Skeletal muscle satellite cell (primary cell): ENCODE measurements at regions not wholly inside any gene's neighbourhood (a gene's known extent, or its start where the extent isn't known, plus 50 kb on each side); places are given as distances from the start of the nearest gene placed in this dataset.

Experiments
- H3K27me3 ChIP-seq: 2 replicates; pipeline ENCODE4 v1.7.0; 2013; ENCODE audit warnings: low read length; ENCODE audit not compliant: control insufficient read depth, insufficient read depth
- H3K36me3 ChIP-seq: 2 replicates; pipeline ENCODE4 v1.7.0; 2013; ENCODE audit warnings: mild to moderate bottlenecking, control low read depth, low read length; ENCODE audit not compliant: insufficient read depth
- H3K4me1 ChIP-seq: 2 replicates; pipeline ENCODE4 v1.7.0; 2013; ENCODE audit warnings: low read length; ENCODE audit not compliant: control insufficient read depth, insufficient read depth
- H3K4me2 ChIP-seq: 2 replicates; pipeline ENCODE4 v1.7.0; 2013; ENCODE audit warnings: mild to moderate bottlenecking, low read length
- H3K4me3 ChIP-seq: 2 replicates; pipeline ENCODE4 v1.7.0; 2013; ENCODE audit warnings: low read length
- H3K9ac ChIP-seq: 2 replicates; pipeline ENCODE4 v1.7.0; 2013; ENCODE audit warnings: mild to moderate bottlenecking, low read depth, low read length, moderate library complexity
- H3K9me3 ChIP-seq: replicated peaks from 2 replicates; pipeline ENCODE4 v1.7.0; 2013; ENCODE audit warnings: mild to moderate bottlenecking, control low read depth, low read length

DNA sequence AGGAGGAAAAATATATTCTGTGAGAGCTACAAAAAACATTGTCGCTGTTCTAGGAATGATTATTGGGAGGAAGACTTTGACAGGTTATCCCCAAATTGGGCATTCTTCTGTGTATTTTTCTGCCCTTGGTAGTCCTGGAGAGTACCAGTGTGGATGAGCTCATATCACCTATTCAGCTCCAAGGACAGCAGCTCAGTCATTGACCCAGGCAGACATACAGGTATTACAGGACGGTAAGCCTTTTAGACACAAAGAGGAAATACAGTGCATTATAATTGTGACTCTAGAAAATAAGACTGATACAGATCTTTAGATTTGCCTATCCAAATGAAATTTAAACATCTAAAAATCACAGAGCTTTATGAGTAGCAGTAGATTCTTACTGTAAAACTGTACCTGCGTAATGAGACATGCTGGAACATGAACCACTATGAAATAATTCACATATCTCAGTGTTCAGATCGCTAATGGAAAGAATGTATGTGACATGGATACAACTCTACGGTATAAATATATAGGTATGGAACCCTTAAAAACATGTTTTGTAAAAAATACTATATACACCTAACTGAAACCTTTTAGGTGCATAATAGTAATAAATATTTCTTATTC, 56.0 kb downstream of the PLK2 start:
- no peaks in the 10 kb centered on the region for H3K9me3 ChIP-seq
- peaks cover 18% of the 10 kb centered on the region for H3K4me1 ChIP-seq
- no peaks in the 10 kb centered on the region for H3K36me3 ChIP-seq
- no peak overlapping the region for H3K4me3 ChIP-seq
- no peak overlapping the region for H3K4me2 ChIP-seq
- no peaks in the 10 kb centered on the region for H3K27me3 ChIP-seq
- no peak overlapping the region for H3K9ac ChIP-seq

DNA sequence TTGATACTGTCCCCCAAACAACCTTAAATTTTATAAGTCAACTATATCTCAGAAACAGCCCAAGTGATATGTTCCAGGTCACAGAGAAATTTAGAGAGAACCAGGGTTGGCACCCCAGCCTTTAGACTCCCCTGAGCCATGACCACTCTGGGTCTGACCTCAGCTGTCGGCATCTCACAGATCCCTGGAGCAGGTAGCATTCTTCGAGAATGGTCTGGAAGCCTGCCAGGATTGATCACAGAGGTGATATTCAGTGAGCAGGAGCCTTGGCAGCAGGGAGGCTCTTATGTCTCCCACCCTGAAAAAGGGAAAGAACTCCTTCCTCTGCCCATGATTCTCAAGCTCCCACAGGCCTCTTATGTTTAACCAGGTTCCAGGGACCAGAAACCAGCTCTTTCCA, 58.2 kb downstream of the PLK2 start:
- Histone ChIP-seq H3K4me3 (no peak overlapping the region), H3K4me1 (peaks cover 3% of the 10 kb centered on the region), H3K27me3 (no peaks in the 10 kb centered on the region), H3K9ac (no peak overlapping the region), H3K36me3 (no peaks in the 10 kb centered on the region), H3K9me3 (no peaks in the 10 kb centered on the region), H3K4me2 (no peak overlapping the region)

DNA sequence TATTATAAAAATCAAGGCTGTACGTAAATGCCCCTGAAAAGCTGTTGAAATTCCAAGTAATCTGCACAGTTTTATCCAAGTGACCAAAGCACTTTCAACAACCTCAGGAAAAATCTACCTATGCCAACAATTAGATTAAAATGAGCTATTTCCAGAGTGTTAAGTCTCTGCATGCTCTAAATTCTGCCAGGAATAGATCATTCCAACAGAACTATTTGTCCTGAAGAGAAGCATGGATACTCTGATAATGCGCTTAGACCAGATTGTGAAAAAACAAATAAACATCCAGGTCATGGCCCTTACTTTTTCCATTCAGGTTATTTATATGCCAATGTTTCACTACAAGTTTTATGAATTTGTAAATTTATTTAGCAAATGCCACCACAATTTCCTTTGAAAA, 59.1 kb downstream of the PLK2 start:
- H3K4me1 ChIP-seq: no peaks in the 10 kb centered on the region
- H3K4me2 ChIP-seq: no peak overlapping the region
- H3K36me3 ChIP-seq: no peaks in the 10 kb centered on the region
- no peaks in the 10 kb centered on the region for H3K27me3 ChIP-seq
- H3K9ac ChIP-seq: no peak overlapping the region
- H3K9me3 ChIP-seq: no peaks in the 10 kb centered on the region
- no peak overlapping the region for H3K4me3 ChIP-seq

DNA sequence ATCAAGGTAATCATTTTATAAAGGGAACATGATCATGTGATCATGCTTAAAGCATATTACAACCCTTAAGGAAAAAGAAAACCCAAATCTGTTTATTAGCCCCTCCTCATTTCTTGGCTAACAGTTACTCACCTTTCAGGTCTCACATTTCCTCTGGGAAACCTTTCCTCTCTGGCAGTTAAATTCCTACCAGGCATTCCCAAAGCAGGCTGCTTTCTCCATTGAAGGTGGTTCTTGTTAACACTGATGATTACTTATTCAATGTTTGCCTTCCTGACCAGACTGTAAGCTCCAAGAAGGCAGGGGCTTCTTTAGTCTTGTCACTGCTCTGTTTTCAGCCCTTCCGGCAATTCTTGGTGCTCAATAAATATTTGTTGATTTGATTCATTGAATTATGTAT, 59.9 kb downstream of the PLK2 start:
- H3K4me3 ChIP-seq: no peak overlapping the region
- no peaks in the 10 kb centered on the region for H3K9me3 ChIP-seq
- H3K4me2 ChIP-seq: no peak overlapping the region
- no peaks in the 10 kb centered on the region for H3K4me1 ChIP-seq
- no peak overlapping the region for H3K9ac ChIP-seq
- H3K36me3 ChIP-seq: no peaks in the 10 kb centered on the region
- no peaks in the 10 kb centered on the region for H3K27me3 ChIP-seq

DNA sequence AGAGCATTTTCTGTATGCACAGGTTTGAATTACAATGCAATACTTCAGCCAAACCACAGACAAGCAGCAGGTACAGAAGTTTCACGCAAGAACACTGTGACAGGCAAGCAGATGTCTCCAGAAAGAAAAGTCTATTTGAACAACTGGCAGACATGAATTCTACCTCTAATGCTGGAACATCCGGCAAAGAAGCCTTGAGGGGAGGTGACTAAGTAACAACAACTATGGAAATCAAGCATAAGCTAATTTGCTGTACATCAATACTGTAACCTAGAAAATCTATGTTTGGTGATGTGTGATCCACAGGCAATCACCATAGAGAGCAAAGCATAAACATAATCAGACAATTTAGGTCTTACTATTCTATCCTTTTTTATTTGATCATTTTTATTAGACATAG, 65.5 kb downstream of the PLK2 start:
- Histone ChIP-seq H3K4me2 (no peak overlapping the region), H3K4me1 (no peaks in the 10 kb centered on the region), H3K9ac (no peak overlapping the region), H3K27me3 (no peaks in the 10 kb centered on the region), H3K4me3 (no peak overlapping the region), H3K36me3 (no peaks in the 10 kb centered on the region), H3K9me3 (no peaks in the 10 kb centered on the region)

DNA sequence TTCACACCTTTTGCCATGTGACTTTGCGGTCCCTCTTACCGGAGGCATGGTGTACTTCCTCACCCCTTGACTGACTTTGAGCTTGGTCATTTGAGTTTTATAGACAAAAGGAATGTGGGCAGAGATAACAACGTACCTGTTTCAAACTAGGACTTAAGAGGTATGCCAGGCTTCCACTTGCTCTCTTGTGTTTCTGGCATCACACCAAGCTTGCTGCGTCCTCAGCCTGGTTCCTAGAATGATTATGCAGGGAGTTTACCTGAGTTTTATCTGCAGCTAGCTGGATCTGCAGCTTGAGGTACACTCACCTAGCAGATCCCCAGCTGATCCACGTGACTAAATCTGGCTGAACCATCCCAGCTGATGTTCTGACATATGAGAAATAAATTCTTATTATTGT, 66.2 kb downstream of the PLK2 start:
- H3K4me3 ChIP-seq: no peak overlapping the region
- no peak overlapping the region for H3K9ac ChIP-seq
- no peak overlapping the region for H3K4me2 ChIP-seq
- H3K9me3 ChIP-seq: no peaks in the 10 kb centered on the region
- no peaks in the 10 kb centered on the region for H3K36me3 ChIP-seq
- H3K4me1 ChIP-seq: no peaks in the 10 kb centered on the region
- H3K27me3 ChIP-seq: no peaks in the 10 kb centered on the region

DNA sequence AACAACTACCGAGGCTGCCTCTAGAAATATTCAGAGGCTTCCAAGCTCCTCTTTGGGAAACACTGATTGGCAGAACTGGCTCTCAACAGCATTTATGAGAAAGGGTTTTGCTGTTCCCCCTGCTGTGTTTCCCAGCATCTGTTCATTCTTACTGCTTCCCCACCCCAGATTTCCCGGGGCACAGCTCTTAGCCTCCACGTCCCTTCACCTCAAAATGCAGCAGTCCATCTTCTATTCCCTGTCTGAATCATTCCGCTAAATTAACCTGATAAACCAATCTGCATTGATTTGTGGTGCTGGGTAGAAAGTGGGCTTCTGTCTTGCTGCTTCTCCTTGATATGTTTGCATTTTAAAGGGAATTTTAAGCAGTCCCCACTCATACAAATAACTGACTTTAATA, 67.4 kb downstream of the PLK2 start:
- Histone ChIP-seq H3K4me2 (no peak overlapping the region), H3K27me3 (no peaks in the 10 kb centered on the region)

DNA sequence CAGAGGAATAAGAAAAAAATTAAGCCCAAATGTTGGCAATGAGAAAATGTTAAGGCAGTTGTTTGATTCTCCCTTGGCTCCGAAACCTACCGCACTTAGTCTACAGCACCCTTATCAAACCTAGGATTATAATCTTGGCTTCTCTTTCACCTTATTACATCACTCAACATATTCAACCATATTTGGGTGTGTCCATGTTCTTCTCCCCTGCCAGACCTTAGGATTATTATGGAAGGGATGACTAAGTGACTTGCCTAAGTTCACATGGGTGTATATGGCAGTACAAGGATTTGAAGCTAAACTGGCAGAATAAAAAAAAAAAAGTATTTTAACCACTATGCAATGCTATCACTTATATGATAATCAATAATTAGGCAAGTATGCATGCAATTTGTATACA, 76.4 kb downstream of the PLK2 start:
- Histone ChIP-seq H3K4me1 (no peaks in the 10 kb centered on the region), H3K9me3 (peaks cover 2% of the 10 kb centered on the region), H3K27me3 (no peaks in the 10 kb centered on the region), H3K4me3 (no peak overlapping the region), H3K4me2 (no peak overlapping the region), H3K36me3 (no peaks in the 10 kb centered on the region), H3K9ac (no peak overlapping the region)

More for the DNA sequence above, 67.4 kb downstream of the PLK2 start:
- Histone ChIP-seq H3K36me3 (no peaks in the 10 kb centered on the region), H3K4me1 (no peaks in the 10 kb centered on the region), H3K4me3 (no peak overlapping the region), H3K9ac (no peak overlapping the region), H3K9me3 (no peaks in the 10 kb centered on the region)

DNA sequence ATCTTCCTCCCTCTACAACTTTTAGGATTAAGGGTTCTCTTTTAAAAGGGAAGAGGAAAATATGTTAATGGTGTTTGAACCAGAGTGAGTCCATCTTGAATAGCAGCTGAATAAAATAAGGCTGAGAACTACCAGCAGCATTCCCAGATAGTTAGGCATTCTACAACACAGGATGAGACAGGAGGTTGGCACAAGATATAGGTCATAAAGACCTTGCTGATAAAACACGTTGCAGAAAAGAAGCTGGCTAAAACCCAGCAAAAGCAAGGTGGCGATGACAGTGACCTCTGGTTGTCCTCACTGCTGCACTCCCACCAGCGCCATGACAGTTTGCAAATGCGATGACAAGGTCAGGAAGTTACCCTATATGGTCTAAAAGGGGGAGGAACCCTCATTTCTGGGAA, 77.8 kb downstream of the PLK2 start:
- no peaks in the 10 kb centered on the region for H3K4me1 ChIP-seq
- no peak overlapping the region for H3K4me3 ChIP-seq
- H3K9ac ChIP-seq: no peak overlapping the region
- H3K9me3 ChIP-seq: peaks cover 3% of the 10 kb centered on the region
- H3K36me3 ChIP-seq: no peaks in the 10 kb centered on the region
- no peak overlapping the region for H3K4me2 ChIP-seq
- H3K27me3 ChIP-seq: no peaks in the 10 kb centered on the region

DNA sequence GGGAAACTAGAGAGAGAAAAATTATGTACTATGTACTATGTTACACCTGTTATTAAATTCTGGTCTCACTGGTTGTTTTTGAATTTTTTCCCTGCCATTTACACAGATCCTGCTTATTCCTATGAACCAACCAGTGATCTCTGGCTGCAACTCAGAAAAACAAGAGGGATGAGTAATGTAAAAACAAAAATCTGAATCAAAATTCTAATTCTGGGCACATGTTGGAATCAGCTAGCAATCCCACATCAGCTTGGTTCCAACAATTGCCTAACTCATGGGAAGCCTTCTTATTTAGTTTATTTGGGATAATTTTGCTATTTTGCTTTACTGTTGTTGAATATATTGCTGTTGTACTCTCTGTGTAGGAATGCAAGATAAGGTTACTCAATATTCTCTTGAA, 78.3 kb downstream of the PLK2 start:
- Histone ChIP-seq H3K9ac (no peak overlapping the region), H3K36me3 (no peaks in the 10 kb centered on the region)

DNA sequence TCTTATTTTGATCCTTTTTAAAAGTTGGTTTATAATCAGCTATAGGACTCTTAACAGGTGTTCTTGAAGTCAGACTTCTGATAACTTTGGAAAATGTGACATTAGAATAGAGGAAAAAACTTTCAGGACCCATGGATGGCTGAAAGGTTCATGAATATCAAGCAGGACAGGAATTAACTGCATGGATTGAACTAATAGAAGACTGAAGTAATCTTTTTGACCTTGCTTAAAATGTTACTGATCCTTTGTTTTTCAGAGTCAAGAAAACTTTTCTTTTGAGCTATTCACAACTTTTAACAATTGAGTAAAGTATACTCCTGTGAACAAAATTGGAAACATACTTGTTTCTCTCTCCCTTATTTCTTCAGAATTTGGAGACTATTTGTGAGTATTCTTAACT, 79.2 kb downstream of the PLK2 start:
- no peak overlapping the region for H3K9ac ChIP-seq
- H3K4me2 ChIP-seq: no peak overlapping the region
- no peaks in the 10 kb centered on the region for H3K27me3 ChIP-seq
- H3K4me1 ChIP-seq: no peaks in the 10 kb centered on the region
- H3K9me3 ChIP-seq: peaks cover 3% of the 10 kb centered on the region
- H3K36me3 ChIP-seq: no peaks in the 10 kb centered on the region
- H3K4me3 ChIP-seq: no peak overlapping the region

More for the DNA sequence above, 78.3 kb downstream of the PLK2 start:
- Histone ChIP-seq H3K4me1 (no peaks in the 10 kb centered on the region), H3K27me3 (no peaks in the 10 kb centered on the region), H3K4me2 (no peak overlapping the region), H3K9me3 (peaks cover 3% of the 10 kb centered on the region), H3K4me3 (no peak overlapping the region)

DNA sequence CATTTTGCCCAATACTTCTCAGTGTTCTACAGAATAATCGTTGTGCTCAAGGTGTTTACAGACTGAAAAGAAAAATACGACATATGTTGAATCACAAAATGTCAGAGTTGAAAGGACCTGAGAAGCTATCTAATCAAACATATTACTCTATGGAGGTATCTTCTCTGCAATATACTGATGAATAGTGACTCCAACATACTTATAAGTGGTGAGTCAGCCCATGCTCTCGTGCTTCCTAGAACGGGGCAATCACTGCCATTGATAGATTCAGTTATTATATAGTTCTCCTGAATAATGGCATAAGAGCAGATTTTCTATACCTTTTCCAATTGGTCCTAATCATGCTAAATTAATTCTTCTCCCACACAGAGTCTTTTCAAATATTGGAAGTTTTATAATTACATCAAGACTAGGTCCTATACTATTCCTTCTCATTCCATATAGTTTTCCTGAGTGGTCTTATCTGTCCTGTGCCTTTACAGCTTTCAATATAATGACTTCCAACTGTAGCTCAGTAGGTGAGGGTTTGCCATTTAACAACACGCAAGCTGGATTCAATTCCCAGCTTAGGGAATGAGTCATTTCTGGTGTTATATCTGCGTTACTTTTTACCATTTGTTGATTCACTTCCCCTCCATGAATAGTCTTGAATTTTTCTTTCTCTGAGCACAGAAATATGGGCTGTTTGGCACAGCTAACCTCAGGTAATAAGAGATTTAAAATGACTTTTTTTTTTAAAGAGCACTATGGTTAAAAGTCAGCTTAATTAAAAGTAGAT, 81.1 kb downstream of the PLK2 start:
- H3K9ac ChIP-seq: no peak overlapping the region

More for the DNA sequence above, 81.1 kb downstream of the PLK2 start:
- no peaks in the 10 kb centered on the region for H3K27me3 ChIP-seq
- H3K9me3 ChIP-seq: peaks cover 3% of the 10 kb centered on the region
- H3K4me3 ChIP-seq: no peak overlapping the region
- H3K36me3 ChIP-seq: no peaks in the 10 kb centered on the region
- no peaks in the 10 kb centered on the region for H3K4me1 ChIP-seq
- H3K4me2 ChIP-seq: no peak overlapping the region
